ENCODE measurements at regions not wholly inside any gene's neighbourhood (a gene's known extent, or its start where the extent isn't known, plus 50 kb on each side); places are given as distances from the start of the nearest gene placed in this dataset.
A peak's percentile ranks its signal among the peaks of the same experiment; 100 is the strongest.

GRCh38 chr3:141427764-141428163, 59.1 kb upstream of the RASA2 start:
- Histone ChIP-seq H2AFZ (ENCODE audit: low read length) (no peak overlapping the region), H3K9me3 (ENCODE audit: low read length) (no peaks in the 10 kb centered on the region), H3K36me3 (replicated peaks in 1 of 2; ENCODE audit: control insufficient read depth in 1 of 2, insufficient read depth in 2 of 2, low read length in 2 of 2) (peaks cover 12 to 42% of the 10 kb centered on the region in 2 experiments; a peak in 4 of 5 replicates), H3K27ac (ENCODE audit: extremely low read length, insufficient read depth, low read length) (no peak overlapping the region), H3K79me2 (ENCODE audit: insufficient read depth, low read length) (peaks cover 9% of the 10 kb centered on the region), H3K4me3 (replicated peaks in 1 of 3; ENCODE audit: insufficient read depth in 1 of 3, low read depth in 2 of 3, low read length in 3 of 3) (no peak overlapping the region), H3K27me3 (ENCODE audit: control insufficient read depth in 1 of 2, insufficient read depth in 2 of 2, low read length in 2 of 2) (no peaks in the 10 kb centered on the region), H4K20me1 (ENCODE audit: insufficient read depth, low read length) (no peaks in the 10 kb centered on the region), H3K4me2 (ENCODE audit: low read depth, low read length) (no peak overlapping the region), H3K4me1 (ENCODE audit: insufficient read depth, low read length) (peaks cover 50% of the 10 kb centered on the region), H3K9ac (ENCODE audit: insufficient read depth, low read depth, low read length) (no peak overlapping the region)
- FAIRE-seq (no peak), ATAC-seq (no peak), DNase-seq (ENCODE audit: low spot score) (no peak)
- intact Hi-C loops (cut with micrococcal nuclease; ENCODE audit: unreplicated experiment) (no loop called here), in situ Hi-C loops (cut with HindIII; ENCODE audit: extremely low pct_ligation_motif_present, low pct_unique_long_range_greater_than_20kb) (no loop called here)
- 95% methylated on average over 2 of the region's 4 CpGs for WGBS (ENCODE audit: low lambda C conversion rate)
- ChIA-PET POLR2A (interaction anchor here (11.7 kb wide), 1 partner anchor 16 kb away, joined by 128 read pairs; no protein-coding TSS in a partner anchor), CTCF (ENCODE audit: low intra/inter-chr PET ratio, low total read pairs) (no interaction called here)
- no peak for TF ChIP-seq ZNF484 (CRISPR knock-in tag; IDR thresholded peaks at IDR 0.05; ENCODE audit: borderline replicate concordance, low read depth)
- BruUV-seq (replicated peaks): no TSS peak

GRCh38 chr3:141429371-141430035, 57.3 kb upstream of the RASA2 start:
- Histone ChIP-seq H3K79me2 (ENCODE audit: insufficient read depth, low read length) (peaks cover 24% of the 10 kb centered on the region), H3K36me3 (replicated peaks in 1 of 2; ENCODE audit: control insufficient read depth in 1 of 2, insufficient read depth in 2 of 2, low read length in 2 of 2) (peaks cover 12 to 27% of the 10 kb centered on the region in 2 experiments; a peak in 4 of 5 replicates), H3K4me2 (ENCODE audit: low read depth, low read length) (no peak overlapping the region), H3K9ac (ENCODE audit: insufficient read depth, low read depth, low read length) (no peak overlapping the region), H3K27ac (ENCODE audit: extremely low read length, insufficient read depth, low read length) (peak overlapping the region; percentile 24), H3K9me3 (ENCODE audit: low read length) (no peaks in the 10 kb centered on the region), H2AFZ (ENCODE audit: low read length) (no peak overlapping the region), H4K20me1 (ENCODE audit: insufficient read depth, low read length) (no peaks in the 10 kb centered on the region), H3K4me1 (ENCODE audit: insufficient read depth, low read length) (peaks cover 60% of the 10 kb centered on the region), H3K4me3 (replicated peaks in 1 of 3; ENCODE audit: insufficient read depth in 1 of 3, low read depth in 2 of 3, low read length in 3 of 3) (no peak overlapping the region), H3K27me3 (ENCODE audit: control insufficient read depth in 1 of 2, insufficient read depth in 2 of 2, low read length in 2 of 2) (no peaks in the 10 kb centered on the region)
- 91% methylated on average over 18 of the region's 18 CpGs for WGBS (ENCODE audit: low lambda C conversion rate)
- ChIA-PET CTCF (ENCODE audit: low intra/inter-chr PET ratio, low total read pairs) (no interaction called here), POLR2A (interaction anchor here (11.7 kb wide), 1 partner anchor 18 kb away, joined by 128 read pairs; no protein-coding TSS in a partner anchor)
- no TSS peak for BruUV-seq (replicated peaks)
- intact Hi-C loops (cut with micrococcal nuclease; ENCODE audit: unreplicated experiment): no loop called here
- in situ Hi-C loops (cut with HindIII; ENCODE audit: extremely low pct_ligation_motif_present, low pct_unique_long_range_greater_than_20kb): no loop called here
- DNase-seq (ENCODE audit: low spot score) (no peak), FAIRE-seq (no peak), ATAC-seq (no peak)
- no peak for TF ChIP-seq RAD51 (IDR thresholded peaks at IDR 0.05; ENCODE audit: borderline replicate concordance)
- TF ChIP-seq SMC3 (IDR thresholded peaks at IDR 0.05; ENCODE audit: low read length): no peak
- TF ChIP-seq, protein P1, sequence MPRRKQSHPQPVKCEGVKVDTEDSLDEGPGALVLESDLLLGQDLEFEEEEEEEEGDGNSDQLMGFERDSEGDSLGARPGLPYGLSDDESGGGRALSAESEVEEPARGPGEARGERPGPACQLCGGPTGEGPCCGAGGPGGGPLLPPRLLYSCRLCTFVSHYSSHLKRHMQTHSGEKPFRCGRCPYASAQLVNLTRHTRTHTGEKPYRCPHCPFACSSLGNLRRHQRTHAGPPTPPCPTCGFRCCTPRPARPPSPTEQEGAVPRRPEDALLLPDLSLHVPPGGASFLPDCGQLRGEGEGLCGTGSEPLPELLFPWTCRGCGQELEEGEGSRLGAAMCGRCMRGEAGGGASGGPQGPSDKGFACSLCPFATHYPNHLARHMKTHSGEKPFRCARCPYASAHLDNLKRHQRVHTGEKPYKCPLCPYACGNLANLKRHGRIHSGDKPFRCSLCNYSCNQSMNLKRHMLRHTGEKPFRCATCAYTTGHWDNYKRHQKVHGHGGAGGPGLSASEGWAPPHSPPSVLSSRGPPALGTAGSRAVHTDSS (CRISPR knock-in tag; conservative IDR thresholded peaks at IDR 0.05): no peak
- no peak for TF ChIP-seq NFE2 (CRISPR knock-in tag; IDR thresholded peaks at IDR 0.05)
- peak; percentile 47; the same call in 1 of the 2 replicates for TF ChIP-seq ZNF687 (CRISPR knock-in tag; IDR thresholded peaks at IDR 0.05)
- TF ChIP-seq BRD4 (CRISPR knock-in tag; IDR thresholded peaks at IDR 0.05): no peak
- peak; percentile 14 for TF ChIP-seq AGO2 (optimal IDR thresholded peaks at IDR 0.05; ENCODE audit: low read depth, low read length)
- TF ChIP-seq NFKB2 (CRISPR knock-in tag; IDR thresholded peaks at IDR 0.05; ENCODE audit: borderline replicate concordance): no peak
- no peak for TF ChIP-seq ZNF7 (CRISPR knock-in tag; IDR thresholded peaks at IDR 0.05)
- TF ChIP-seq GLI4 (CRISPR knock-in tag; IDR thresholded peaks at IDR 0.05; ENCODE audit: borderline replicate concordance): no peak

Measured in HepG2 (cell line).